ENCODE measurements at regions not wholly inside any gene's neighbourhood (a gene's known extent, or its start where the extent isn't known, plus 50 kb on each side); places are given as distances from the start of the nearest gene placed in this dataset.

DNA sequence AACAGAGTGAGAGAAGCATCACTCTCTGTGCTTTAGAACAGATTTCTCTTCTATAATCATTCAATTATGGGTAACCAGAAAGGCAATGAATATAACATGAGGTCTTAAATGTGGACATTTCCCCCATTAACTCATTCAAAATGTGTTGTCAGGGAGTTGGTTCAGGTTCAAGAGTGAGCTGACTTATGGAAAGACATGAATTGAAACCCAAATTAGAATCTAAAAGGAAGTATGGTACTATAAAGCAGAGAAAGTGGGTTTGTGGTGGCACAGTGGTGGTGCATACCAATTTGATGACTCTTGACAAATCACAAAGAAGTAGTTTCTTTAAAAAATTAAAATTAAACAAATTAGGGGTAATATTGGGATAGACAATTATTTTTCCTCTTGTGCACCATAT, 114.6 kb upstream of the MEOX2 start:
- DNase-seq: no peak

DNA sequence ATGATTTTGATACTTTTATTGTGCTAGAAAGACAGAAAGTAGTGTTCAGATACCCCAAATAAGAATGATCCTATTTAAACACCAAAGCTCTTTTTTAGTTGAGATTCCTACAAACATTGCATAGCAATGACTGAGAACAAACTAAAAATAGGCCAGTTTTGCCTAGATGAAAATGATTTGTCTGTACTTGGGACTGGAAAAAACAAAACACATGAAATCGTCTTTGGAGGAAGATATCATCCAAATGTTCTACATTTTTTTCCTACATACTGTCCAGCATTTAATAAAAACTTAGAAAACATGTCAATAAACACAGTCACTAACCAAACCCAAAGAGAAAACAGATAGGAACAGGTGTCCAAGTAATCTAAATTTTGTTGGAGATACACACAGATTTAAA, 111.6 kb upstream of the MEOX2 start:
- no peak for DNase-seq

DNA sequence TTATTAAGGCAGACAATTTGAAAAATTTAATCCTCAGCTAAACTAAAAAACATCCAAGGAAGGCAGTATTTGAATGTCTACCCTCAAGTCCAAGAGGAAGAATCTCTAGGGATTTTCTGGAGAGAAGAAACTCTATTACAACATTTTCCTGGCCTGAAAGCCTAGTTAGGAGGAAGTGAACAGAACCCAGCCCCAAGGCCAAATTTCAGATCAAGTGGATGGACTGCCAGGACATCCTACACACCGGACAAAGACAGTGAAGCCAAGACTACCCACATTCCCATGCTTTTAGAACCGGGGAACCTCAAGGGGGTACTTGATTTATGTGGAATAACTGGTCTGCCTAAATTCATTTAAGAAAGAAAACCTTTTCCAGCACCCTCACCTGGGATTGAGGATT, 108.9 kb upstream of the MEOX2 start:
- DNase-seq: no peak

DNA sequence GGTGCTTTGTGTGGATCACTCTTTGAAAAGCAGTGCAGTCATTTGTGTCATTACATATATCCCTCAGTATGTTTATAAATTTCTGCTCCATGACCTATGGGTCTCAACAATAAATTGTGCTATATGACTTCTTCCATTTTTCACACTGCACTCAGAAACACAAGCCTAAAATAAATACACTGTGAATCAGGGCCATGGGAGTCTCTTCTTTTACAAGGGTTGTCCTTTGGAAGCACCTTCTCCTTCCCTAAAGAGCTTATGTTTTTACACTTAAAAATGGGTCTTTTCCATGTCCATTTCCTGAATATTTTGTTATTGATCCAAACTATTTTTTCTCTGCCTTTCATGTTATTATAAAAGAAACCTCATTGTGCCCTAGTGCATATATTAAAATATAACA, 108.3 kb upstream of the MEOX2 start:
- DNase-seq: no peak

DNA sequence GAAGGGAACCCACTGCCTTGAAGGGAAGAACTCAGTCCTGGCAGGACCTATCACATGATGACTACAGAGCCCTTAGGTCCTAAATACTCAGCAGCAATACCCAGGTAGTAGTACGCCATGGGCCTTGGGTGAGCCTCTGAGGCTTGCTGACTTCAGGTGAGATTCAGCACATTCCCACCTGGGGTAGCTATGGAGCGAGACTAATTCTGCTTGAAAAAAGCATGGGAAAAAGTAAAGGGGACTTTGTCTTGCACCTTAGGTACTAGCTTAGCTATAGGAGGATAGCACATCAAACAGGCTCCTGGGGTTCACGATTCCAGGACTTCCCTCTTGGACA, 98.2 kb upstream of the MEOX2 start:
- no peak for DNase-seq

DNA sequence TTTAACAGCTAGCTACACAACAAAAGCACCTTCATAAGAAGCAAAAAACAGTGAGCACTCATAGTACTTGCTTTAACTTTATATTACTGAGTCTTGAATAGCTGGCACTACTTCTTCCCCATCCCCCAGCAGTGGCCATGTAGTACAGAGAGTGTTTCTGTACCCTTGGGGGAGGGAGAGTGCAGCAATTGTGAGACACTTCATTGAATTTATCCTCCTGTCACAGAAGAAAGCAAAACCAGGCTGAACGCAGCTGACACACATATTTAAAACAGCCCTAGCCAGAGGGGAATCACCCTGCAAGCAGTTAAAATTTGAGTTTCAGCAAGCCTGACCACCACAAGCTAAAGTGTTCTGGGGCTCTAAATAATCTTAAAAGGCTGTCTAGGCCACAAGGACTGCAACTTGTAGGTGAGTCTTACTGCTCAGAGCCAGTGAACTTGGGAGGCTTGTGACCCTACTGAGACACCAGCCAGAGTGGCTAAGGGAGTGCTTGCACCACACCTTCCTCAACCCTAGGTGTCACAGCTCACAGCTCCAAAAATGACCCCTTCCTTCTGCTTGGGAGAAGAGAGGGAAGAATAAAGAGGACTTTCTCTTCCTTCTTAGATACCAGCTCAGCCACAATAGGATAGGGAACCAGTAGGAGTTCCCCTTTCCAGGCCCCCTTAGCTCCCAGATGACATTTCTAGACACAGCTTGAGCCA, 97.7 kb upstream of the MEOX2 start:
- DNase-seq: peak; percentile 73

DNA sequence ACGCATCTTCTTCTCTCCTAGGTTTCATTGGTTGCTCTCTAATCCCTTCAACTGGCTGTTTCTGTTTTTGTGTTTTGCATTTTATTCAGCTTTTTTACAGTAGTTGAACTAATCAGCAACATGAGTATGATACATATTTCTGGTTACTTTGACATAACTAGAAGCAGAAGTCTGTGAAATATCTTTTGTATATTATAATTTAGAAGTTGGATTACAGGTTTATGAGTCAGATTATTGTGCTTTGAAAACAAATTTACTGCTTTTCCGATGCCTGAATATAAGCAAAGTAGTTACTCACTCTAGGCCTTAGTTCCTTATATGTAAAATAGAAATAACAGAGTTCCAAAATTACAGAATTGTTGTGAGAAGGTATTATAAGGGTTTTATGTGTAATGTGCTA, 96.2 kb upstream of the MEOX2 start:
- no peak for DNase-seq

DNA sequence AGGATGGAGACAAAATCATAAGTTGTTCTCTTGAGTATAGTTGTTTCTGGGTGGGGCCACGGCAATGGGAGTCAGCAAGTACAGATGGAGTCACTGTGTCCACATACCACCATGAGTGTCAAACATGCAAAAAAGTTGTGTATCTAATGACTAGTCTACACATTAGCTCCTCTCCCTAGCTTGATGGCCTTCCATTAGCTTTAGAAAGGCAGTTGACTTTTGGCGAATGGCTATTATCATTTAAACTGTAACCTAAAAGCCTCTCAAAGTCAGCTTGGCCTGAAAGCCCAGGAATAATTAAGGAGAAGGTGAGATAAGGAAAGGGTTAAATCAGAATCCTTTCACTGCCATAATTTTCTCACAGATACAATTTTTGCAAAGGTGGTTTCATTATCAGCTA, 95.5 kb upstream of the MEOX2 start:
- DNase-seq: peak; percentile 7

DNA sequence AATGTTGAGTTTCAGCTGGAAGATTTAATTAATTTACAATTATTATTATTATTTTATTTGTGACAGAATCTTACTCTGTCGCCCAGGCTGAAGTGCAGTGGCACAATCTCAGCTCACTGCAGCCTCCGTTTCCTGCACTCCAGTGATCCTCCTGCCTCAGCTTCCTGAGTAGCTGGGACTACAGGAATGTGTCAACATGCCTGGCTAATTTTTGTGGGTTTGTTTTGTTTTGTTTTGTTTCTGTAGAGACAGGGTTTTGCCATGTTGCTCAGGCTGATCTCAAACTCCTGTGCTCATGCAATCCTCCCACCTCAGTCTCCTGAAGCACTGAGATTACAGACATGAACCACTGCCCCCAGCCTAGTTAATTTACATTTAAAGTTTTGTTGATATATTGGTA, 93.8 kb upstream of the MEOX2 start:
- DNase-seq: no peak

DNA sequence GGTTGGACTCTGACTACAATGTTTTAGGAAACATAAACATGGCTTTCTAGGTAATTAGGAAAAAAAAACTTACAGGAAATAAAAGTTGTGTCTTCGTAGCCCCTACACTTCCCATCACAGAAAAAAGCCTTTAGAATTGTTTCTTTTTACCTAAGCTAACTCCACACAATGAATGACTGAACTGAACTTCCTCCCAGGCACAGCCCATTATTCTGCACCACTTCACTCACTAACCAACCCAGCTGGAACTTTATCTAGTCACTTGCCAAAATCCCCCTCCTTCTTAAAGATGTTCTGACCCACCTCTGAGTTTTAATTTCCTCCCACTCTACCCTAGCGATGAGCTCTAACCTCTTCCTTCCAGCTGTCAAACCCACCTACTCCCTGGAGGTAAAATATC, 91.7 kb upstream of the MEOX2 start:
- DNase-seq: peak; percentile 21

DNA sequence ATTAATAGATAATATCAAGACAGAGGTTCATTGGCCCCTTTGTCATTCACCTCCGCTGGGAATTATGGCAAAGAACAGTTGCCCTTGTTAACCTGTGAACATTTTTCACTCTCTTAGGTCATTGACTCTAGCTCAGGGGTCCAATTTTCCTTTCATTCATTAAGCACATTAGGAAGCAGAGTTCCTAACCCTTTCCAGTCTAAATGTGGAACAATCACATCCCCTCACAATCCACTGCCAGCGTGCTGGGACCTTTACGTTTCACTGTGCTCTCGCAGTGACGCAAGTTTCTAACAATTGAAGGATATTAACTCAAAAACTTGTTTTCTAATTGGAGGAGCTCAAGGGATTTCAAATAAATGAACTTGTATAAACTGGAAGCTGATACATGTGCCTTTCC, 79.3 kb upstream of the MEOX2 start:
- no peak for DNase-seq

DNA sequence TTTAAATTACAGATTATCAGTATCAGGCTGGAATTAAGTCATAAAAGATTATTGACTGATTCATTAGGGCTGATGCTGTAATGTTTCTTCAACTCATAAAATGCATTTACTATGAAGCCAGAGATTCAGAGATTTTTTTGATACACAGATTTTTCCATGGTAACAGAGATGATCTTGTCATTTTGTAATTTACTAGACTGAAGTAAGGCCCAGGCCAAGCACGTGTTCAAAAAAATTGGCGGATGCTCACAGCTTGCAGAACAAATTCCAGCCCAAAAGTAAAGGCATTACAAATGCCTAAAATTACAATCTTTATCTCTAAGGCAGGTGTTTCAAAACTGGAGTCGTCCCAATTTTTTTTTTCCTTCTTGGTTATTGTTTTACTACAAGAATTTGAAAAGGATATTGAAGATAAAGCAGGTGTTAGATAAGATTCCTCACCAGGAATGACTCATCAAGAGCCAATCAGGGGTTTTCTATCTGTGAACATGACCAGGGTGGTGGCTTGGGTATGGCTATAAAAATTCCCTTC, 78.4 kb upstream of the MEOX2 start:
- no peak for DNase-seq

DNA sequence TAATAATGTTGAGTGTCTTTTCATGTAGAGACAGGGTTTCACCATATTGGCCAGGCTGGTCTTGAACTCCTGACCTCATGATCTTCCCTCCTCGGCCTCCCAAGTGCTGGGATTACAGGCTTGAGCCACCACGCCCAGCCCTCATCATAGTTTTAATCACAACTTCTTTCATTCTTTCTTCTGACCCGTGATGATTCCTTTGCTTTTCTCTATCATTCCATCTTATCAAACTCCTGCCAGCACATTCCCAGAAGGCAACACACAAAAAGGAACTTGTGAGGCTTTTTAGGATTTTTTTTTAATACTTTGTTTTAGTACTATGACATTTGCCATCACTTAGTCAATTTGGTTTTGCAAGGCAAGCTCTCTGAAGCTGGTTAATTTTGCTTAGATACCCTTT, 77.5 kb upstream of the MEOX2 start:
- DNase-seq: no peak

DNA sequence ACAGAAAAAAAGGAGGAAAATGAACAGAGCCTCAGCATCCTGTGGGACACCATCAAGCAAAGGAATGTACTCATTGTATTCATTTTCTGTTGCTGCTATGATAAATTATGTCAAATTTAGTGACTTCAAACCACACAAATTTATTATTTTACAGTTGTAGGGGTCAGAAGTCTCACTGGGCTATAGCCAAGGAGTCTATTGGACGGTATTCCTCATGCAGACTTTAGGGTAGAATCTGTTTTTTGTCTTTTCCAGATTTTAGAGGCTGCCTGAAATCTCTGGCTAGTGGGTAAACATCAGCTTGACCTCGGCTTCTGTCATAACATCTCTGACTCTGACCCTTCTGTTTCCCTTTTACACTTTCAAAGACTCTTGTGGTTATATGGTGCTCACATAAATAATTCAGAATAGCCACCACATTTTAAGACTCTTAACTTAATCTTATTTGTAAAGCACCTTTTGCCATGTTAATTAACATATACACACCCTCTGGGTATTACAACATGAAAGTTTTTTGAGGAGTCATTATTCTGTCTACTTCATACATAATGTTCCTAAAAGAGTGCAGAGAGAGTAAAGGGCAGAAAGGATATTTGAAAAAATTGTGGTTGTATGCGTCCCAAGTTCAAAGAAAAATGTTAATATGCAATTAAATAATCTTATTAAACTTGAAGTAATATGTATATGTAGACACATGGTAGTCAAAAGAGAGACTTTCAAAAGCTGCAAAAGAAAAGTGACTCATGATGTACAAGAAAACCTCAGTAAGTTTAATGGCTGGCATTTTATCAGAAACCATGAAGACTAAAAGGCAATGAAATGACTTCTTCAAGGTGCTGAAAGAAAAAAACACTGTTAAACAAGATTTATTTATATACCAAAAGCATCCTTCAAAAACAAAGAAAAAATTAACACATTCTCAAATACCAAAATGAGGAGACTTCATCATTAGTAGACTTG, 70.8 kb upstream of the MEOX2 start:
- no peak for DNase-seq

DNA sequence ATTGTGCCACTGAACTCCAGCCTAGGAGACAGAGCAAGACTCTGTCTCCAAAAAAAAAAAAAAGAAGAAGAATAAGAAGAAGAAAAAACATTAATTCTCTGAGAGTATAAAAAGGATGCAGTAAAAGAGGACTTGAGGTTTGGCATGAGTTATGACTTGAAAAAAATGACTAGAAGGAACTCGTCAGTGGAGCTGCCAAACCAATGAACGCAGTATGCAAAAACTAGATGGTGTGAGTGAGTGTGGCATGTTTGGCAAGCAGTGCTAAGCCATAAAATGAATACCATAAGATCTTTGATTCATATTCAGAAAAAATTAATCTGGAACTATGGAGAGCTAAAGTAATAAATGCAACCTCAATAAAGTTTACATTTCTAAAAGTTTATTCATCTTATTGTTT, 68.6 kb upstream of the MEOX2 start:
- no peak for DNase-seq

DNA sequence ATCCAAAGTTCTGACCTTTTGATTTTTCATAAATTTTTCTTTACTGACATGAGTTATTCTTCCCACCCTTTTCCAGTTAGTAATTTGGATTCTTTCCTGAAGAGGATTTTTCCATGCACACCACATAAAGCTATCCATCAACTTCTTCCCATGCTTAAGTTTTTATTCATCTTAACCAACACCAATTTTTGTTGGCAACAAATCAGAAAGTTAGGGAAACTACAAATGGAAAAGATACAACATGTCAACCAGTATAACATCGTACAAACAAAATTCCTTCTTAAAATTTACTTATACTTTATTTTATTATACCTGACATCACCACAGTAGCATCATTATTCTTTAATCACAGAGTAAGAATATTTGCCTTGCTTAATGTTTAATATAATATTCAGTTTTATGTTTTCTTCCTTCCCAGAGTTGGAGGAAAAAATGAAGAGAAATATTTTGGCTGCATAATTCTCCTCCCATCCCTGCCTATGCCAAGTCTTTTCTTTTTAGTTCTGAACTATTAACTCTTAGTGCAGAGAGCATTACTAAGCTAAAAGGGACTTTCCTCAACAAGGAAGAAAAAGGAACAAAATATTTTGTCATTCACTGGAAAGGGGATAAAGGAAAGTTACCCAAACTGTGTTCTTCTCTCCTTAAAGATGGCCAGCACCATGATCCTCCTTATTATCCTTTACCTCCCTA, 67.5 kb upstream of the MEOX2 start:
- no peak for DNase-seq

DNA sequence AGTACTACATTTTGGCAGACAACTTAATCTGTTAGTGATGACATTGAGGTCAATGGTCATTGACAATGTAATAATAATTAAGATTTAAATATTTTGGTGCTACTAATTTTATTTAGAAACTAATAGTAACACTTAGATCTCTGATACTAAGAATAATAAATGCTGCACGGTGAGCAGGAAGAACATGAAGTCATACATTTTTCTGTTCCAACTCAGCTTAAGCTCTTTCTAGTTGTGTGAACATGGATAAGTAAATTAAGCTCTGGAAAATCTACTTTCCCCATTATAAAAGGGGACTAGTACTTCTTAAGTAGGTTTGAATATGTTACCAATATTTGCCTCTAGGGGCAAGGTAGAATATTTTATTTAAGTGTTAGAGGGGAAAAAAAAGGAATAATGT, 65.9 kb upstream of the MEOX2 start:
- no peak for DNase-seq

DNA sequence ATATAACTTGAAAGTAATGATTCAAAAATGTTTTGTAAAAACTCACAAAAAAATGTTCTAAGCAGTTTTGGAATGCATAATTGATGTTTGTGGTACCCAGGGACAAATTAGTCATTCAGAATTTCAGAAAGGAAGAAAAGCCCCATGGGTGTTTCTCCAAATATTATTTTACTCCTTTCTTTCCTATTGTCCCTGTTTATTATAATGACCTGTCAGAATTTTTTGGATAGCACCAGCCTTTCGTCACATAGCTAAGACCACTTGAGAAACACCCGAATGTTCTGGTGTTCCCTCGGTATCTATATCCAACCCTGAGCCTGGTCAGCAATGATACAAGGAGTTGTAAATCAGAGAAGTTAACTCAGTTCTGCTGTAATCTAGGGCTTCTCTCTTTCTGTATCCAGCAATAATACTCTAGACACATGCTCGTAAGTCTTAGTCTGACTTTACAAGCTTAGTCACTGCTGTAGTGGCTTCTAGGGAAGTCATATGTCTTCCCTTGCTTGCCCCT, 64.8 kb upstream of the MEOX2 start:
- no peak for DNase-seq

DNA sequence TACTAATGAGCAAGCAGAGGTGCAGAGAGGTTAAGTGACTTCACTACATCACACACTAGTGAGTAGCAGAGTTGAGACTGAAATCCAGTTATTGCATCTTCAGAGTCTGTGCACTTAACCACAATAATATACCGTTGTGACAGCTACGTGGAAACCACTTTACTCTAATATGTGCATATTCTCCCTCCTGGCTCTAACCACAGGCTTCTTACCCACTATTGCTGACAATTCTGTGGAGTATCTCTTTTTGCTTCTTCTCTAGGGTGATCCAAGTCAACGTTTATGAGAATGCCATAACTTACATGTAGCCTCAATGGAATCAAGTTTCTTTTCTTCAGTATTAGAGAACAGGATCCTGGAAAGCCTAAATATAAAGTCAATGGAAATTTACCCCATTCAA, 64.2 kb upstream of the MEOX2 start:
- DNase-seq: no peak

DNA sequence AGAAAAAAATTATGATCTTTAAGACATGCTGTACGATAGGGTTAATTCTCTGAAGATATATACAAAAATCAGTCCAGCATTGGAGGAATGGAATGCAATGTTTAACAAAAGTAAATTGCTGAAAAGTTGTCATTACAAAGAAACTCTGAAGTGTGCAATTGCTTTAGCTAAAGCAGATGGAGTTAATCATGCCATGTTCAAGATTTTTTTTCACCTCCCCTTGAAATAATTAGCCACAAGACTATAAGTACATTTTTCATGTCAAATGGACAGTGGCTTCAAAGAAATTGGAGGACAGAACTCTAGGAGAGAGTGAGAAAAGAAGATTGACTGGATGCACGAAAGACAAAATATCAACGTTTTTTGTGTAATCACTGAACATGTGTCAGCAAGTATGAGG, 63.1 kb upstream of the MEOX2 start:
- DNase-seq: no peak

DNA sequence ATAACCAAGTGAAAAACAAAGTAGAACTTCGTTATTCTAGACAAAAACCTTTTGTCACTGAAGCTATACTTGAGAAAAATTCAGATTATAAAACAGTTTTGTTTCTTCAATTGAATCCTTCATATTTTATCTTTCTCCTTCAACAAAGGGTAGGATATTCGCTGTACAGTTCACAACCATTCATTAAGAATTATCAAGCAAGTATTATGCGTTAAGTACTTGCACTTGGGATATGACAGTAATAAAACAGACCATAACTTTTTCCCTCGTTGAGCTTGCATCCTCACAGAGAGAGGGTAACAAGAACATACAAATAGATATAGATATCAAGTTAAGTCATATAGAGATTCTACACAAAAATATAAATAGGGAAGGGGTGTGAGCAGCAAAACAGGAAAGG, 61.2 kb upstream of the MEOX2 start:
- DNase-seq: no peak

DNA sequence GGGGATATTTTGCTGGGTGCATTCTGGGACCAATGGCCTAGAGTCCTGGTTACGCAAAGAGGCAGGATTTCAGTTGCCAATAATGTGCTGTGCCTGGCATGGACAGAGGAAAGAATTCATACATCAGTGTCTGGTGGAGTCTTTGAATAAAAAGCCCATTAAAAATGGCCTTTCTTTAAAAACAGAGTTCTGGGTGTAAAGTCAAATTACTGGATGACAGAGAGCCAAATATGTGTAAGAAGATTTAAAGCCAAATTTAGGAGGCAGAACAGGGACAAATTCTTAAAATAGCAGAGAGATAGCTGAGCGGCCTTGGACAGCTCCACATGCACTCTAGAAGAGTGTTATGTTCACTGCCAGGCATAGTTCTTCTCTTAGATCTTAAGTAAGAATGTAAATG, 60.8 kb upstream of the MEOX2 start:
- DNase-seq: no peak

DNA sequence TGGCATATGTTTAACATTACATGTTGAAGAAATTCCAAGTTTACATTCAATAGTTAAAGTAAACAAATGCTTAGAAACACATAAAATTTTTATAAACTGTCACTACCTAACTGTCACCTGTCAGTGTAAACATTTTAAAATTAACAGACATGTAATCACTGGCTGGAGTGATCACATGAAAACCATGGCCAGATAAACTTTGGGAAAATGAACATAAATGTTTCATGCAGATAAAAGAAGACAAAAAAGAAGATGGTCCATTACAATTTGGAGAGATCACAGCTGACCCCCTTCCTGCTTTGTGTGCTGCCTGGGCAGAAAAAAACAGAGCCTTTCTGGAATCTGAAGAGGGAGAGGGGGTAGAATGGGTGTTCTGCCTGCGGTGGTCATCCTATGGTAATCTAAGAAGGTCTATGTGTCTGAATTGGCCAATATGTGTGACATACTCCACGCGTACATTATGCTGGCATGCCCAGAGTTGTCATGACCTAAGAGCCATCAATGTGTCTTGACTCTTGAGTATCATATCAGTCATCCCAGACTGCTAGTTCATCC, 57.5 kb upstream of the MEOX2 start:
- DNase-seq: no peak
